ENCODE measurements at regions not wholly inside any gene's neighbourhood (a gene's known extent, or its start where the extent isn't known, plus 50 kb on each side); places are given as distances from the start of the nearest gene placed in this dataset.

DNA sequence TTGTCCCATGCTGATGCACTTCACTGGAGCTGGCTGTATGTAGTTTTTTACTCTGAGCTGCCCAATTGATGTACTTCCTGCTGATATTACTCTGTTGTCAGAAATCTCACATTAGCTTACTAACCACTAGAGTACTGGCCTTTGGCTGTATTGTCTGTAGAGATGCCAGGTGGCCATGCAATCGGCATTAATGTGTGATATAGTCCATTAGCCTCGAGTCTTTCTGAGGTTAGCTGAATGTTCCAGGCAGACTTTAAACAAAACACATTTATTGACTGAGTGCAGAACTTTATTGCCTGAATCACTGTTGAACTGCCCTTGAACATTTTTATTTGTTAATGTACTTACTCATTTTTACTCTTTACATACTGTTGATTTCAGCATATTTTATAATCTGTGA lies 335.2 kb downstream of the PCDH10 start:
- DNase-seq (ENCODE audit: low read depth) = no peak
- H3K4me3 ChIP-seq (ENCODE audit: low read depth, low read length) = no peak overlapping the region
- TF ChIP-seq, protein P1, sequence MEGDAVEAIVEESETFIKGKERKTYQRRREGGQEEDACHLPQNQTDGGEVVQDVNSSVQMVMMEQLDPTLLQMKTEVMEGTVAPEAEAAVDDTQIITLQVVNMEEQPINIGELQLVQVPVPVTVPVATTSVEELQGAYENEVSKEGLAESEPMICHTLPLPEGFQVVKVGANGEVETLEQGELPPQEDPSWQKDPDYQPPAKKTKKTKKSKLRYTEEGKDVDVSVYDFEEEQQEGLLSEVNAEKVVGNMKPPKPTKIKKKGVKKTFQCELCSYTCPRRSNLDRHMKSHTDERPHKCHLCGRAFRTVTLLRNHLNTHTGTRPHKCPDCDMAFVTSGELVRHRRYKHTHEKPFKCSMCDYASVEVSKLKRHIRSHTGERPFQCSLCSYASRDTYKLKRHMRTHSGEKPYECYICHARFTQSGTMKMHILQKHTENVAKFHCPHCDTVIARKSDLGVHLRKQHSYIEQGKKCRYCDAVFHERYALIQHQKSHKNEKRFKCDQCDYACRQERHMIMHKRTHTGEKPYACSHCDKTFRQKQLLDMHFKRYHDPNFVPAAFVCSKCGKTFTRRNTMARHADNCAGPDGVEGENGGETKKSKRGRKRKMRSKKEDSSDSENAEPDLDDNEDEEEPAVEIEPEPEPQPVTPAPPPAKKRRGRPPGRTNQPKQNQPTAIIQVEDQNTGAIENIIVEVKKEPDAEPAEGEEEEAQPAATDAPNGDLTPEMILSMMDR (conservative IDR thresholded peaks at IDR 0.05; ENCODE audit: low read depth, low read length) = no peak

DNA sequence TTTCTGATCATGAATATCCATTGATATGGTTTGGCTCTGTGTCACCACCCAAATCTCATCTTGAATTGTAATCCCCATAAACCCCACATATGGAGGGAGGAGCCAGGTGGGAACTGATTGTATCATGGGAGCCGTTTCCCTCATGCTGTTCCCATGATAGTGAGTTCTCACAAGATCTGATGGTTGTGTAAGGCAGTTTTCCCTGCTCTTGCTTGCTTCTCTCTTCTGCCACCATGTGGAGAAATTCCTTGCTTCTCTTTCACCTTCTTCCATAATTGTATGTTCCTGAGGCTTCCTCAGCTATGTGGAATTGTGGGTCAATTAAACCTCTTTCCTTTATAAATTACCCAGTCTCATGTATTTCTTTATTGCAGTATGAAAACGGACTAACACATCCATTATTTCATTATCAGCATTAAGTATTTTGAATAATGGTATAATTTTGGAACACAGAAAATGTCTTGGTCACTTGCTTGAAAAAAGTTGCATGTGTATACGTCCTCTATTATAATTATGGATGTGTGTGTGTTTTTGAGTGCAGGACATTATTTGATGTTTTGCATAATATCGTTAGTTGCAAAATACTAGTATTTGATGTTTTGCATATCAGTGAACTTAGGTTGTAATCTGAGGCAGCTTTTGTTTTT lies 334.6 kb downstream of the PCDH10 start:
- TF ChIP-seq, protein P1 (conservative IDR thresholded peaks at IDR 0.05; ENCODE audit: low read depth, low read length) = peak; percentile 72
- DNase-seq (ENCODE audit: low read depth) = peak; percentile 83
- H3K4me3 ChIP-seq (ENCODE audit: low read depth, low read length) = no peak overlapping the region

DNA sequence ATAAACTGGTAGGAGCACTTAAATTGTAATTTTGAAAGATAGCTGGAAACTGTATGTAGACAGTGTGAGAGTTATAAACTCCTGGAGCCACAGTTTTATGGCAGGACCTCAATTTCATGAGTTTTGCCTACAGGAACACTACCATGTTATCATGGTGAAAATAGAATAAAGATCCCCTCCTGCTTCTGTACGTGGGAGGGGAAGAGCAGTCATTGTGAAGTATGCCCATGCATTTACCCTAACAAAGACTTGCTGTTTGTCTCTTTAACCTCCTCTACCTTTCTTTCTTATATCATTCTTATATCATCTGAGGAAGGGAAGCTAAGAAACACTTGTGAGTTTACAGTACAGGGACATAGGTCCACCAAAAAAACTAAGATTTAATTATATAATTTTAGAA lies 327.0 kb downstream of the PCDH10 start:
- TF ChIP-seq, protein P1 (conservative IDR thresholded peaks at IDR 0.05; ENCODE audit: low read depth, low read length) = no peak
- no peak for DNase-seq (ENCODE audit: low read depth)
- no peak overlapping the region for H3K4me3 ChIP-seq (ENCODE audit: low read depth, low read length)

DNA sequence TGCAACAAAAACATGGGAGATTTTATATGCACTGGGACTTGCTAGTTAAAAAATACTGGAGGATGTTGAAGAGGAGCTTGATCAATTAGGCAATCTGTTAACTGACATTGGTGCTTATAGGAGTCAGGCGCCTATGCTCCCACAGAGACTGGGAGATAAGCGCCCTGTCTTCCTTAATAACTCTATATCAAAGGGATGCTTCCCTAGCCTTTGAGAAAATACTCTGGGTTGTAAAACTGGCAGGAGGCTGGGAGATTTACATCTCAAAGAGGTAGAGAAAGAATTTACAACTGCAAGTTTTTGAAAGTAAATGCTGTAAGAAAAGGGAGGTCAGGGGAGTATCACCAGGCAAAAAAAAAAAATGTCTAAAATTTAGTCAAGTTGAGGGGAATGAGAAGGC lies 325.4 kb downstream of the PCDH10 start:
- TF ChIP-seq, protein P1 (conservative IDR thresholded peaks at IDR 0.05; ENCODE audit: low read depth, low read length) = no peak
- no peak for DNase-seq (ENCODE audit: low read depth)
- no peak overlapping the region for H3K4me3 ChIP-seq (ENCODE audit: low read depth, low read length)

DNA sequence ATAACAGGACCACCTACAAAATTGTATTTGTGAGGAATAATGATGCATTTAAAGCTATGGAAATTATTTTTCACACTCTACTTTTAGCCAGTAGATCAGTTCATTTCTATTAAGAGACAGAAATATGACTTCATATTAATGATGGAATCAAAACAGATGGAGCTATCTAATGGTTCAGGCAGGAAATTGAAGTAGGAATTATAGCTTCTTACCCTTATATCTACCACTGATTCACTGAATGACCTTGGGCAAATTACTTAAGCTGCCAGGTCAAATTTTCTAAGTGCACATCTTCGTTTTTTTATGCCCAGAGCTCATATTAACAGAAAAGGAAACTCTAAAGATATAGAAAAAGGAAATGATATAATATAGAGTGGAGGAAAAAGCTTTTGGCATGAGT lies 323.1 kb downstream of the PCDH10 start:
- DNase-seq (ENCODE audit: low read depth) = no peak
- H3K4me3 ChIP-seq (ENCODE audit: low read depth, low read length) = no peak overlapping the region
- TF ChIP-seq, protein P1 (conservative IDR thresholded peaks at IDR 0.05; ENCODE audit: low read depth, low read length) = no peak

DNA sequence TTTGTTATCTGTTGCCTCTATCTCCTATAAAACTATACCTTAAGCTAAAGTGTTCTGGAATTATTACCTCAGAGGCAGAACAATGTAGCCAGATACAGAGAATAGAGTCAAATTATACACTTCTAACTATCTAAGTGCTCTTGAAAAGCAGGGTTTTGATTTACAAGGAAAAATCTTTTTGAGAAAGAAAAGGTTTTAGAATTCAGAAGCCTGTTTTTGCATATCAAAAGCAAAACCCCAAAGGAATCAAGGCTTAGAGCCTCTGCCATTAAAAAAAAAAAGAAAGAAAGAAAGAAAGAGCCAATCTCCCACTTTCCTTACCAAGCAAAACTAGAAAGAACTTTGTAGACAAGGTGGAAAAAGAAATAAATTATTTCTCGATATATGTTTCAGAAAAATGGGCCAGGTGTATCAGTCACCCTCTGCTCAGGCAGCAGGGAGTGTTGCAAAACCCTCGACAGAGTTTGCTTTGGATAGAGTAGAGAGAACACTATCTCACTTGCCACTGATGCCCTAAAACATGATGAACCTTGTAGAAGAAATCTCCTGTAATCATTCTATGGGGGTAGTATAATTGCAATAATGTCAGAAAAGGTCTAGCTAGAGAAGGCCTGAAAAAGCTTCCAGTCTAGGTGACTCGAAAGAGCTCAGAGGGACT lies 318.3 kb downstream of the PCDH10 start:
- TF ChIP-seq, protein P1 (conservative IDR thresholded peaks at IDR 0.05; ENCODE audit: low read depth, low read length) = no peak
- no peak for DNase-seq (ENCODE audit: low read depth)
- no peak overlapping the region for H3K4me3 ChIP-seq (ENCODE audit: low read depth, low read length)

DNA sequence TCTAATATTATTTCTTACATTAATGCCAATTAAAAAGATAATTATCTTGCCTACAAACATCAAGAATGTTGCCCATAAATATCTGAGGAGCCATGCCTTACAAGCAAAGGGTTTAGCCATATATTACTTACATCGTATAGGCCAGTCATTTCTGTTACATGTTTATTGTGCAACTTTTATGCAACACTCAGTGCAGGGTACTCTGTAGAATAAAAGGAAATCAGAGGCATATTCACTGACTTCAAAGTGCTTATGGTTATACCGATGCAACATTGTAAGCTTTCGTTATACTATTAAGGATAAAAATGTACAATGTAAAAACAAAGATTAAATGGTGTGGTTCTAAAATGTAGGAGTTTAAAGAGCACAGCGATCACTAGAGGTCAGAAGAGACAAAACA lies 315.9 kb downstream of the PCDH10 start:
- DNase-seq (ENCODE audit: low read depth) = no peak
- TF ChIP-seq, protein P1 (conservative IDR thresholded peaks at IDR 0.05; ENCODE audit: low read depth, low read length) = no peak
- H3K4me3 ChIP-seq (ENCODE audit: low read depth, low read length) = no peak overlapping the region

Measured in choroid plexus epithelial cell (primary cell).